Adrenal gland (tissue), 5 donors: ENCODE measurements at regions not wholly inside any gene's neighbourhood (a gene's known extent, or its start where the extent isn't known, plus 50 kb on each side); places are given as distances from the start of the nearest gene placed in this dataset.

Source experiments
- CTCF ChIP-seq, 6 experiments: fragments of 450-650 bp in 4 of 6; fragments of 200-600 bp in 2 of 6; sonication (generic) in 1 of 6; IDR thresholded peaks; 1 replicate in 5 of 6; 2 replicates in 1 of 6; pipeline versions ENCODE4 v1.5.1 to v1.8.0; 2016 to 2021; ENCODE audit warnings: antibody characterized with exemption in 6 of 6, mild to moderate bottlenecking in 2 of 6, moderate library complexity in 1 of 6
- POLR2A ChIP-seq, 2 donors: fragments of 450-650 bp; IDR thresholded peaks; one replicate each; pipeline ENCODE4 v1.6.1; 2017; ENCODE audit warnings: antibody characterized with exemption in 2 of 2, mild to moderate bottlenecking in 2 of 2, moderate library complexity in 1 of 2
- donor health status: DM: no; HTN: no; CAD: no.

DNA sequence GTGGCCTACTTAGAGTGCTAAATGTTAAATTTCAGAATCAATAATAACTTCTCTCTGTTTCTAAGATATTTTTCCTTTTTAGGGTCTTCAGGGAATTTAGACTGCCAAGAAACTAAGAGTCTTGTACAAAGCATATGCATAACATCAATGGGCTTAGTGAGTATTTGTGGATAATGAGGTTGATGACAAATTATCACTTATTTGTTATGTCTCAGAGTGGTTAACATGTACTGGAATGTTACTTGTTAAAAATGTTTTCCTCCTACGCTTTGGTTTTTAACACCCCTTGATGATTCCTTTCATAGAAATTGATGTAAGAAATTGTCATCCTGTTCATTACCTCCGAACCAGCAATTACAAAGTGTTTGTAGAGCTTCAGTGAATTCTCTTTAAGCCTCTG, 144.3 kb downstream of the MRPS30 start:
- TF ChIP-seq POLR2A (IDR thresholded peaks at IDR 0.05) (no peak), CTCF (IDR thresholded peaks at IDR 0.05) (no peak)
